ENCODE measurements at regions not wholly inside any gene's neighbourhood (a gene's known extent, or its start where the extent isn't known, plus 50 kb on each side); places are given as distances from the start of the nearest gene placed in this dataset.
"Not testable (repeated sequence)": the region's sequence is repeated elsewhere in the genome, so short reads cannot be mapped to it uniquely, and the experiment has no call there.

DNA sequence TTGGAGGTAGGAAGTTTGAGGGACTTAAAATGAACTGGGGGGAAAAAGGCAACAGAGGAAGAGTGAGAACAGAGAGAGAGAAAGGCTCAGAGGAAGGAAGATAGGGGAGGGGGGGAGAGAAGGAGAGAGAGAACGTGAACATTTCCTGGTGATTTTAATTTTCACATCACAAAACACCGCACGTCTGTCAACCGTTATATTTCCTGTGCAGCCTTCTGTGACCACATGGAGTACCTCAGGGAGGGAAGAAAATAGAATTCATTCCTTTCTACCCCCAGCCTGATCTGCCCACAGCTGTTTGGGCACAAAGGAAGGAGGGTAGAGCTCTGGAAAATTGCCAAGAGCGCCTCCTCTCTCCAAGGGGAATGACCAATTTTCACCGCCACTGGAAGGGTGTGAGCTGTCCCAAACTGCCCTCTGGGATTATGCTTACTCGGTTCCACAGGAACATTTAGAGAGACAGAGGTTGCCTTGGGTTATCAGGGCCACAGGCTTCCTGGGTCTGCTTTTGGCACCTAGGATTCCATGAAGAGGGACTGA lies 135.7 kb upstream of the MAMLD1 start:
- DNase-seq (ENCODE audit: low spot score in 2 of 2) (no peak), ATAC-seq (ENCODE audit: low read depth) (no peak)
- peaks cover 6% of the 10 kb centered on the region for H3K27me3 Mint-ChIP-seq
- no peak overlapping the region for H3K27ac Mint-ChIP-seq
- H3K4me1 Mint-ChIP-seq, result no peaks in the 10 kb centered on the region
- no peaks in the 10 kb centered on the region for H3K9me3 Mint-ChIP-seq
- H3K36me3 Mint-ChIP-seq, result no peaks in the 10 kb centered on the region
- no peak overlapping the region for H3K4me3 Mint-ChIP-seq

GRCh38 chrX:150227873-150228410 lies 135.2 kb upstream of the MAMLD1 start:
- no peaks in the 10 kb centered on the region for H3K4me1 Mint-ChIP-seq
- no peaks in the 10 kb centered on the region for H3K9me3 Mint-ChIP-seq
- H3K36me3 Mint-ChIP-seq, result no peaks in the 10 kb centered on the region
- ATAC-seq (ENCODE audit: low read depth) (no peak), DNase-seq (ENCODE audit: low spot score in 2 of 2) (no peak)
- H3K27ac Mint-ChIP-seq, result no peak overlapping the region
- no peak overlapping the region for H3K4me3 Mint-ChIP-seq
- H3K27me3 Mint-ChIP-seq, result peaks cover 6% of the 10 kb centered on the region

DNA sequence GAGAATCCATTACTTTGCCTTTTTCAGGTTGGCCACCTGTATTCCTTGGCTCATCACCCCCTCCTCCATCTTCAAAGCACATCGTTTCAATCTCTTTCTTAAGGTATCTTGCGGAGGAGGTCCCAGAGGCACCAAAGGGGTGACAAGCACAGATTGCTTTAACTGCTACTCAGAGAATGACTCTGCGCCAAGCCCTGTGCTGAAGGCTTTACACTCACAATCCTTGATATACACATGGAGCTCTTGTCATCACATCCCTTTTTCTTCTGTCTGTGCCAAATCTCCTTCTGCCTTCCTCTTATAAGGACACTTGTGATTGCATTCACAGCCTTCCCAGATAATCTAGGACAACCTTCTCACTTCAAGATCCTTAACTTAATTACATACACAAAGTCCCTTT lies 134.7 kb upstream of the MAMLD1 start:
- Mint-ChIP-seq H3K36me3 (no peaks in the 10 kb centered on the region), H3K4me1 (no peaks in the 10 kb centered on the region), H3K27me3 (peaks cover 5% of the 10 kb centered on the region), H3K27ac (no peak overlapping the region), H3K4me3 (no peak overlapping the region), H3K9me3 (no peaks in the 10 kb centered on the region)
- ATAC-seq (ENCODE audit: low read depth), result no peak
- DNase-seq (ENCODE audit: low spot score in 2 of 2), result no peak

DNA sequence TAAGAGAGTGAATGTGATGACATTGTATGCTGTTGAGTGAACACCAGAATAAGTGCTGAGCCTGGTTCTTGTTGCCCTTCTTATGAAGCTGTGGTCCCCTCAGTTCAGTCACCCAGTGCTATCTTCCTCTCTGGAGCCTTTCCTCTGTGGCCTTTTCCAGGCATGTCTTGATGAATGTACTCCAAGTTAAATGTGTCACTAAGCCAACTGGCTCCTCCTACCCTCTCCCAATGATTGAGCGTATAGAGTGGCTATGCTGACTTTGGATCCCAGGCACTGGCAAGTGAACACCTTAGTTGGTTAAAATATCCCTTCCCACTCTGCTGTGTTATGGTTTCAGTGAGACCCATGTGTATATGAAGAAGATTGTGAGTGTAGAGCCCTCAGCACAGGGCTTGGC lies 134.1 kb upstream of the MAMLD1 start:
- no peak for ATAC-seq (ENCODE audit: low read depth)
- Mint-ChIP-seq H3K36me3 (no peaks in the 10 kb centered on the region), H3K27me3 (peaks cover 5% of the 10 kb centered on the region), H3K4me1 (no peaks in the 10 kb centered on the region), H3K4me3 (no peak overlapping the region), H3K9me3 (no peaks in the 10 kb centered on the region), H3K27ac (no peak overlapping the region)
- no peak for DNase-seq (ENCODE audit: low spot score in 2 of 2)

DNA sequence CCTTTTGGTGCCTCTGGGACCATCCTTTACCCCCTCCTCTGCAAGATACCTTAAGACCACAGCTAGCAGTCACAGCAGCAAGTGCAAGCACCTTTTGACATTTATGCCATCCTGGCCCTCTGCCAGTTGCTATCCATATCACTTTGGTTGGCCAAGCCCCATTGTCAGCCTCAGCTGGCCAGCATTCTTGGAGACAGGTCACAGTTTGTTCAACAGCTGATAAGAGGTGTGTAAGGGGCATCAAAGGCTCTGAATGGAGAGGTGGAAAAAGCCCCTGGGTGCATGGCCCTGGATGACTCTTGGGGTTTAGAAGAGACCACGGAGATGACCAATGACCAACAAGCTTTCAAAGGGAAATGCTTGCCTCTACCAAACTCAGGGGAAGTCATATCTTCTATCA lies 133.6 kb upstream of the MAMLD1 start:
- Mint-ChIP-seq H3K9me3 (no peaks in the 10 kb centered on the region), H3K4me3 (no peak overlapping the region), H3K4me1 (no peaks in the 10 kb centered on the region), H3K27ac (no peak overlapping the region), H3K36me3 (no peaks in the 10 kb centered on the region), H3K27me3 (peaks cover 5% of the 10 kb centered on the region)
- ATAC-seq (ENCODE audit: low read depth) (no peak), DNase-seq (ENCODE audit: low spot score in 2 of 2) (no peak)

DNA sequence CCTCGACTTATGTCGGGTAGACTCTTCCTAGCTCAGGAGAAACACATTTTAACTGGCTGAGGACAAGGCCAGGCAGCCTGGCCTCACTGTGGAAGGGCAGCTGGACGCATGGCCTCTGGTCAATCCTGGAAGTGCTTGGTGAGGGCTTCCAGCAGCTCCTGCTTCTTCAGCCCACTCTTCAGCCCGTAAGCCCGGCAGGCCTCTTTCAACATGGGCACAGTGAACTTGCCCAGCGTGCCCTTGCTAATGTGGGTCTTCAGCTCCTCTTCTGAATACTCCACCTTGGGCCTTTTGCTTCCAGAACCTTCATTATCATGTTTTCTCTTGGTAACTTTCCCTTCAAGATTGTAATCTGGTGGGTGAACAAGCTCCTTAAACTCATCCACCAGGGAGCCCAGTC lies 132.2 kb upstream of the MAMLD1 start:
- not testable (repeated sequence) for H3K4me3 Mint-ChIP-seq; H3K4me1 Mint-ChIP-seq; H3K27ac Mint-ChIP-seq; H3K9me3 Mint-ChIP-seq; H3K36me3 Mint-ChIP-seq; ATAC-seq (ENCODE audit: low read depth); DNase-seq (ENCODE audit: low spot score in 2 of 2); H3K27me3 Mint-ChIP-seq

GRCh38 chrX:150231368-150231767 lies 131.7 kb upstream of the MAMLD1 start:
- not testable (repeated sequence) for H3K27ac Mint-ChIP-seq; H3K4me3 Mint-ChIP-seq; H3K9me3 Mint-ChIP-seq; H3K4me1 Mint-ChIP-seq; H3K36me3 Mint-ChIP-seq; H3K27me3 Mint-ChIP-seq; DNase-seq (ENCODE audit: low spot score in 2 of 2); ATAC-seq (ENCODE audit: low read depth)

GRCh38 chrX:150232222-150232621 lies 130.9 kb upstream of the MAMLD1 start:
- not testable (repeated sequence) for H3K36me3 Mint-ChIP-seq; H3K27me3 Mint-ChIP-seq; H3K4me3 Mint-ChIP-seq; ATAC-seq (ENCODE audit: low read depth); H3K4me1 Mint-ChIP-seq; H3K27ac Mint-ChIP-seq; H3K9me3 Mint-ChIP-seq; DNase-seq (ENCODE audit: low spot score in 2 of 2)

DNA sequence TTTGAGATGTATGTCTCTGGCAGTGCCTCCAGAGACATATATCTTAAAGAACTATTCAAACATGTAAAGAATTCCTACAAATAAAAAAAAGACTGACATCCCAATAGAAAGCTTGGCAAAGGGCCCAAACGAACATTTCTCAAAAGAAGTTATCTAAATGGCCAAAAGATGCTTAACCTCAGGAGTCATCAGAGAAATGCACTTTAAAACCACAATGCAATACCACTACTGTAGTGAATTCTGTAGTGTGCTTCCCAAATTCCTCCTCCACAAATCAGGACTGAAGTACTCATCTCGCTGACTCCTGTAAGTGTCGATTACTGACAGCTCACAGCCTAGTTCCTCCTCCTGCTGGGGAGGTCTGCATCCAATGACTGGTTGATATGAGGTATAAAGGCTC lies 129.0 kb upstream of the MAMLD1 start:
- no peaks in the 10 kb centered on the region for H3K4me1 Mint-ChIP-seq
- H3K27me3 Mint-ChIP-seq, result peaks cover 2% of the 10 kb centered on the region
- DNase-seq (ENCODE audit: low spot score in 2 of 2) (no peak), ATAC-seq (ENCODE audit: low read depth) (no peak)
- no peak overlapping the region for H3K4me3 Mint-ChIP-seq
- no peak overlapping the region for H3K27ac Mint-ChIP-seq
- H3K9me3 Mint-ChIP-seq, result no peaks in the 10 kb centered on the region
- no peaks in the 10 kb centered on the region for H3K36me3 Mint-ChIP-seq

DNA sequence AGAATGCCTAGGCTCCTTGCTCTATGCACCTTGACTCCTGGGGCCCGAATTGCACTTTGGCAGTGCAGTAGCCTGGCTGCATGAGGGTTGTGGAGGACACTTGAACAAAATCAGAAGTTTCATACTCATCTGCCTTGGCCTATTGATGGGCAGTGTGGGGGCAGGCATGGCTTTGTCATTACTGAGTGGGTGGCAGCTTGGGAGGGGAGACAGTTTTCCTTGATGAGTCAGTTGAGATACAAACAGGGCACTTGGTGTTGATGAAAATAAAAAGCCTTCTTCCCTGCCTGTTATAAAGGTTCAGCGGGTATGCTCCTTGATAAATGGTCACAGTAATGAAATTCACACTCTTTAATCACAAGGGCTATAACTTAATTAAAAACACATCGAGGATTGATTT lies 126.8 kb upstream of the MAMLD1 start:
- no peak for ATAC-seq (ENCODE audit: low read depth)
- no peak for DNase-seq (ENCODE audit: low spot score in 2 of 2)

DNA sequence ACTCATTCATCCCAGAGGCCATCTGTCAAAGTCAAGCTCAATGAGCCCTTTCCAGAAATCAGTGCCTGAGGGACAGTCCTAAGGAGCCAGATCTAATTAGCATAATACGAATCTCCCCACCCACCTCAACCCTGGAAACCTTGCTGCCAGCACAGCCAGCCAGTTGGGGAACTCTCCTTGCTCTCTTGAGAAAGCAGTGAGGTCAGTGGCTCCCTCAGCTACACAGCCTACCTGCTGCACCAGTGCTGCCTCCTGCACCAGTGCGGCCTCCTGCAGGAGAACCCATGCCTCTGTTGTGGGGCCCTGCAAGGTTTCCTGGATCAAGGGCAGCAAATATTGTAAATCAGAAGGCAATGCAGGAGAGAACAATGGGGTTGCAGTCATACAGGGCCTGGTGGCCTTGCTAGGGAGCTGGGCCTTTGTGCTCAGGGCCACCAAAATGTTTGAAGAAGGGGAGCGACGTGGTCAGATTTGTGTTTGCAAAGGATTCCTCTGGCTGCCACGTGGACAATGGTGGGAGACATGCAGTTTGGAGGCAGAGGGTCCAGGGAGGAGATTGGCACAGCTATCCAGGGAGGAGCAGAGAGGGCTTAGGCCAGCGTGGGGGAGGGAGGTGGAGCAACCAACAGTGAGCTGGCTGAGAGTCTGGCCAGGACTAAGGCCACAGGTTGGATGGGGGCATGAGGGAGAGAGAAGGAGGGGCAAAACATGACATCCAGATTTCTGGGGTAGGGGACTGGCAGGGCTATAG lies 124.3 kb upstream of the MAMLD1 start:
- no peak overlapping the region for H3K4me3 Mint-ChIP-seq
- no peaks in the 10 kb centered on the region for H3K36me3 Mint-ChIP-seq
- ATAC-seq (ENCODE audit: low read depth) (no peak), DNase-seq (ENCODE audit: low spot score in 2 of 2) (no peak)
- H3K4me1 Mint-ChIP-seq, result no peaks in the 10 kb centered on the region
- peaks cover 3% of the 10 kb centered on the region for H3K27me3 Mint-ChIP-seq
- H3K27ac Mint-ChIP-seq, result no peak overlapping the region
- no peaks in the 10 kb centered on the region for H3K9me3 Mint-ChIP-seq

More for the DNA sequence above, 126.8 kb upstream of the MAMLD1 start:
- H3K4me3 Mint-ChIP-seq, result no peak overlapping the region
- no peaks in the 10 kb centered on the region for H3K36me3 Mint-ChIP-seq
- H3K27ac Mint-ChIP-seq, result no peak overlapping the region
- no peaks in the 10 kb centered on the region for H3K27me3 Mint-ChIP-seq
- no peaks in the 10 kb centered on the region for H3K9me3 Mint-ChIP-seq
- no peaks in the 10 kb centered on the region for H3K4me1 Mint-ChIP-seq

DNA sequence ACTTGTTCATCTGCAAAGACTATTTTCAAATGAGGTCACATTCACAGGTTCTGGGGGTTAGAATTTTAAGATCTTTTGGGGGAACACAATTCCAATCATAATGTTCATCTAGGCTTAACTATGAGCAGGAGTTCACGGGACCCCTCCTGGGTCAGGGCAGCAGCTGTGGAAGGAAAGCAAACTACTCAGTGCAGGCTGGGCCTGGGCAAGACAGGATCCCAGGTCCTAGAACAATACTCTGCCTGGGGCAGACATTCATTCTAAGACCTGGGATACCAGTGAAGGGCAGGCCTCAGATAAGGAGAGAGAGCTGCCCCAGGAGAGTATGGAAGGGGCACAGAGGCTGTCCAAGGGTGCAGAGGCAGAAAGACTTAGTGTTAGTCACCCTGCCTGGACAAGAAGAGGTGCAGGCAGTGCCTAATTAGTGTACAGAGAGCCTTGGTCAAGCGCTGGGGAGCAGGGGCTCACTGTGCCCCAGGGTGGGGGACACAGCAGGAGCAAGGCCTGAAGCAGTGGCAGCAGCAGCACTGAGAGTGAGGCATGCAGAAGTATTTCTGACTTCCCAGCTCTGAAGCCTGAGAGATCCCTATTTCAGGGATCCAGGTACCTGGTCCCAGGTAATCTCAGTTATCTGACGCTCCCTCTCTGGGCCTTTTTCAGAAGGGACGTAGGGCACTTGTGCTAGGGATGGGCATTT lies 123.0 kb upstream of the MAMLD1 start:
- ATAC-seq (ENCODE audit: low read depth) (no peak), DNase-seq (ENCODE audit: low spot score in 2 of 2) (no peak)
- Mint-ChIP-seq H3K36me3 (no peaks in the 10 kb centered on the region), H3K9me3 (peaks cover 1% of the 10 kb centered on the region), H3K27ac (no peak overlapping the region), H3K27me3 (peaks cover 3% of the 10 kb centered on the region), H3K4me1 (no peaks in the 10 kb centered on the region), H3K4me3 (no peak overlapping the region)

GRCh38 chrX:150240643-150240970 lies 122.5 kb upstream of the MAMLD1 start:
- DNase-seq (ENCODE audit: low spot score in 2 of 2) (no peak), ATAC-seq (ENCODE audit: low read depth) (no peak)
- no peak overlapping the region for H3K4me3 Mint-ChIP-seq
- H3K27me3 Mint-ChIP-seq, result peaks cover 3% of the 10 kb centered on the region
- H3K27ac Mint-ChIP-seq, result no peak overlapping the region
- no peaks in the 10 kb centered on the region for H3K36me3 Mint-ChIP-seq
- no peaks in the 10 kb centered on the region for H3K4me1 Mint-ChIP-seq
- H3K9me3 Mint-ChIP-seq, result peaks cover 2% of the 10 kb centered on the region

DNA sequence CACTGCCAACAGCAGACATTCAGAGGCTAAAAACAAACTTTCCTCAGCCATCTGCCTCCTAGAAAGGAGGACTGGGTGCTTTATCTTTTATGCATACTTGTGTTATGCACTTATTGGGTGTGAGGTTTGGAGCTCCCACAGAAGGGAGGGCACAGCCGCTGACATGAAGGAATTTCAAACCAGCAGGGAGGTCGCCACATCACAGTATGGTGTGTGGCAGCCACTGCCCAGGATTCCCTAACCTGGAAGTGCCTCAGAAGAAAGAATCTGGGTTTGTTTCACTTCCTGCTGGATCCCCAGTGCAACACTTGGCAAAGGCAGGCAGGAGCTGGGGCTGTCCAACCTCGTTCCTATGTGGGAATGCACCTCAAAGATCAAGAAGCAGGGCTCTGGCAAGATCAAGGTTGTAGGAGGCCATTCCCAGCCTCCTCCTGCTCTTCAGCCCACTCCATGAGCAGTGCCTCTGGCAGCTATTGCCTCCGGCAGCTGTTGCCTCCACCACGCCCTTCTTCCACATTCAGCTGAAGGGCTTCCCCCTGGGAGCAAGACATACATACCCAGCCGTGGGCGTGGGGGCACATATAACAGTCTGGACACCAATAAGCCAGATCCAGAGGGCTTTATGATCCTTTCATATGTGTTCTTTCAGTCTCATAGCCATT lies 109.0 kb upstream of the MAMLD1 start:
- Mint-ChIP-seq H3K4me3 (no peak overlapping the region), H3K9me3 (no peaks in the 10 kb centered on the region), H3K36me3 (no peaks in the 10 kb centered on the region), H3K27ac (no peak overlapping the region), H3K27me3 (no peaks in the 10 kb centered on the region), H3K4me1 (peaks cover 2% of the 10 kb centered on the region)
- ATAC-seq (ENCODE audit: low read depth) (no peak), DNase-seq (ENCODE audit: low spot score in 2 of 2) (no peak)
